HepG2 (cell line): ENCODE measurements at regions not wholly inside any gene's neighbourhood (a gene's known extent, or its start where the extent isn't known, plus 50 kb on each side); places are given as distances from the start of the nearest gene placed in this dataset.

Experiments used
- ATAC-seq: fragments of 200-7000 bp; cut with Tn5 transposase; 3 replicates; pipeline ENCODE4 v1.9.1; 2020; ENCODE audit warnings: mild to moderate bottlenecking, moderate library complexity
- BruUV-seq: library from RNA; stranded (reverse); fragments of 400-500 nt; replicated peaks from 2 replicates; lab custom pipeline; 2021; lab: Mats Ljungman, UMichigan
- CTCF ChIA-PET: fragments of 300-600 bp; formaldehyde crosslinking; extraction: SDS; loops from one replicate; lab custom pipeline; 2021; ENCODE audit warnings: low total read pairs, inconsistent platforms, low intra/inter-chr PET ratio; lab: Yijun Ruan, JAX
- POLR2A ChIA-PET: fragments of 350-600 bp; sonication (Branson Sonifier 250); formaldehyde crosslinking; loops from one replicate; lab custom pipeline; 2020; ENCODE audit warnings: antibody characterized with exemption, inconsistent platforms; lab: Yijun Ruan, JAX
- DNase-seq: peaks from one replicate; pipeline ENCODE4 v3.0.0-alpha.2; 2015; ENCODE audit warnings: low spot score
- FAIRE-seq: peaks from 3 replicates; lab custom pipeline; 2011; peaks lifted over from hg19 to GRCh38; lab: Jason Lieb, UNC
- H2AFZ ChIP-seq: one replicate; pipeline ENCODE4 v1.6.1; 2011; ENCODE audit warnings: low read length, inconsistent platforms
- H3K27ac ChIP-seq: fragments of 300-600 bp; 3 replicates; pipeline ENCODE4 v1.8.0; 2011; ENCODE audit warnings: mixed run types, mild to moderate bottlenecking, mixed read lengths, low read length, inconsistent platforms; ENCODE audit not compliant: insufficient read depth; ENCODE audit errors: extremely low read length
- H3K27me3 ChIP-seq, 2 experiments: fragments of 200-600 bp in 1 of 2; 2 replicates in 1 of 2; 3 replicates in 1 of 2; pipeline versions ENCODE4 v1.6.0 to v1.8.0; 2011; ENCODE audit warnings: low read length in 2 of 2, mild to moderate bottlenecking in 2 of 2, moderate library complexity in 2 of 2, inconsistent platforms in 1 of 2; ENCODE audit not compliant: insufficient read depth in 2 of 2, control insufficient read depth in 1 of 2
- H3K36me3 ChIP-seq, 2 experiments: fragments of 200-600 bp in 1 of 2; replicated peaks in 1 of 2; 2 replicates in 1 of 2; 3 replicates in 1 of 2; pipeline versions ENCODE4 v1.5.1 to v1.8.0; 2011; ENCODE audit warnings: low read length in 2 of 2, inconsistent platforms in 1 of 2; ENCODE audit not compliant: insufficient read depth in 2 of 2, control insufficient read depth in 1 of 2
- H3K4me1 ChIP-seq: 2 replicates; pipeline ENCODE4 v1.5.1; 2012; ENCODE audit warnings: low read length, inconsistent platforms; ENCODE audit not compliant: insufficient read depth
- H3K4me2 ChIP-seq: 2 replicates; pipeline ENCODE4 v1.6.0; 2011; ENCODE audit warnings: low read depth, low read length, inconsistent platforms
- H3K4me3 ChIP-seq, 3 experiments: fragments of 200-600 bp in 1 of 3; sonication (generic), shearing (Covaris generic) in 1 of 3; replicated peaks in 1 of 3; 2 replicates each; pipeline ENCODE4 v1.5.1; 2011 to 2016; ENCODE audit warnings: low read length in 3 of 3, inconsistent platforms in 2 of 3, low read depth in 2 of 3, mild to moderate bottlenecking in 2 of 3, control low read depth in 1 of 3, mixed read lengths in 1 of 3; ENCODE audit not compliant: insufficient read depth in 1 of 3
- H3K79me2 ChIP-seq: one replicate; pipeline ENCODE4 v1.6.1; 2011; ENCODE audit warnings: low read length, inconsistent platforms; ENCODE audit not compliant: insufficient read depth
- H3K9ac ChIP-seq: 2 replicates; pipeline ENCODE4 v1.6.0; 2011; ENCODE audit warnings: mild to moderate bottlenecking, low read depth, low read length, inconsistent platforms; ENCODE audit not compliant: insufficient read depth
- H3K9me3 ChIP-seq: 2 replicates; pipeline ENCODE4 v1.5.1; 2012; ENCODE audit warnings: mild to moderate bottlenecking, low read length
- H4K20me1 ChIP-seq: 2 replicates; pipeline ENCODE4 v1.6.0; 2011; ENCODE audit warnings: inconsistent platforms, mild to moderate bottlenecking, low read length, moderate library complexity; ENCODE audit not compliant: insufficient read depth
- CBFB ChIP-seq: sonication (generic); formaldehyde crosslinking; IDR thresholded peaks from 2 replicates; pipeline ENCODE4 v1.4.0; 2020; ENCODE audit warnings: missing genetic modification reagents
- ELF1 ChIP-seq: sonication (generic); formaldehyde crosslinking; IDR thresholded peaks from 2 replicates; pipeline ENCODE4 v1.4.0; 2020; ENCODE audit warnings: missing genetic modification reagents
- GLMP ChIP-seq: sonication (generic); formaldehyde crosslinking; IDR thresholded peaks from 2 replicates; pipeline ENCODE4 v1.9.0; 2021; ENCODE audit warnings: missing genetic modification reagents, mild to moderate bottlenecking, borderline replicate concordance
- GMEB2 ChIP-seq: IDR thresholded peaks from 2 replicates; pipeline ENCODE4 v1.6.1; 2016; ENCODE audit warnings: missing biosample characterization, missing genetic modification reagents, low read depth
- HNF4A ChIP-seq: sonication (generic); formaldehyde crosslinking; IDR thresholded peaks from 2 replicates; pipeline ENCODE4 v1.4.0; 2020; ENCODE audit warnings: missing genetic modification reagents
- KMT2B ChIP-seq: IDR thresholded peaks from 2 replicates; pipeline ENCODE4 v1.6.1; 2016; ENCODE audit warnings: missing genetic modification reagents, missing compliant biosample characterization
- NCOA5 ChIP-seq: sonication (generic); formaldehyde crosslinking; IDR thresholded peaks from 2 replicates; pipeline ENCODE4 v1.4.0; 2020; ENCODE audit warnings: missing genetic modification reagents
- PATZ1 ChIP-seq: sonication (generic); formaldehyde crosslinking; IDR thresholded peaks from 2 replicates; pipeline ENCODE4 v1.4.0; 2020; ENCODE audit warnings: missing genetic modification reagents
- SAP130 ChIP-seq: IDR thresholded peaks from 2 replicates; pipeline ENCODE4 v1.6.1; 2016; ENCODE audit warnings: low read depth
- TERF1 ChIP-seq: sonication (generic); formaldehyde crosslinking; IDR thresholded peaks from 2 replicates; pipeline ENCODE4 v1.8.0; 2022; ENCODE audit warnings: mild to moderate bottlenecking, missing genetic modification reagents, moderate library complexity
- ZC3H4 ChIP-seq: sonication (generic); formaldehyde crosslinking; IDR thresholded peaks from 2 replicates; pipeline ENCODE4 v1.4.0; 2020; ENCODE audit warnings: missing genetic modification reagents, borderline replicate concordance
- in situ Hi-C: cut with HindIII; loops from 2 replicates; pipeline ENCODE4 v1.10.0; 2017; ENCODE audit warnings: low pct_unique_long_range_greater_than_20kb; ENCODE audit not compliant: extremely low pct_ligation_motif_present
- intact Hi-C: fragments of 100-400 bp; cut with micrococcal nuclease; formaldehyde crosslinking; loops from one replicate; pipeline ENCODE4 v1.10.0; 2022; ENCODE audit not compliant: unreplicated experiment
- TF ChIP-seq, protein P1 (sequence below): IDR thresholded peaks from 2 replicates; pipeline ENCODE4 v1.6.1; 2018; ENCODE audit warnings: missing genetic modification reagents, mild to moderate bottlenecking, missing compliant biosample characterization

GRCh38 chr15:26325495-26325894, 447.4 kb downstream of the GABRB3 start:
- Histone ChIP-seq H3K27ac (no peak overlapping the region), H3K36me3 (no peaks in the 10 kb centered on the region), H3K9ac (no peak overlapping the region), H4K20me1 (no peaks in the 10 kb centered on the region), H3K4me3 (no peak overlapping the region), H3K4me1 (no peaks in the 10 kb centered on the region), H3K9me3 (peaks cover 87% of the 10 kb centered on the region), H3K79me2 (no peaks in the 10 kb centered on the region), H3K27me3 (no peaks in the 10 kb centered on the region), H2AFZ (no peak overlapping the region), H3K4me2 (no peak overlapping the region)
- DNase-seq (no peak), ATAC-seq (no peak), FAIRE-seq (no peak)
- CTCF ChIA-PET = no interaction called here
- intact Hi-C loops = no loop called here
- in situ Hi-C loops = no loop called here
- POLR2A ChIA-PET = no interaction called here
- TF ChIP-seq ZC3H4 (no peak), PATZ1 (CRISPR knock-in tag) (no peak), GLMP (CRISPR knock-in tag) (no peak), HNF4A (CRISPR knock-in tag) (no peak), GMEB2 (CRISPR knock-in tag) (no peak), KMT2B (CRISPR knock-in tag) (no peak), SAP130 (CRISPR knock-in tag) (no peak), ELF1 (CRISPR knock-in tag) (no peak), TERF1 (no peak), CBFB (no peak), NCOA5 (CRISPR knock-in tag) (no peak)
- TF ChIP-seq, protein P1, sequence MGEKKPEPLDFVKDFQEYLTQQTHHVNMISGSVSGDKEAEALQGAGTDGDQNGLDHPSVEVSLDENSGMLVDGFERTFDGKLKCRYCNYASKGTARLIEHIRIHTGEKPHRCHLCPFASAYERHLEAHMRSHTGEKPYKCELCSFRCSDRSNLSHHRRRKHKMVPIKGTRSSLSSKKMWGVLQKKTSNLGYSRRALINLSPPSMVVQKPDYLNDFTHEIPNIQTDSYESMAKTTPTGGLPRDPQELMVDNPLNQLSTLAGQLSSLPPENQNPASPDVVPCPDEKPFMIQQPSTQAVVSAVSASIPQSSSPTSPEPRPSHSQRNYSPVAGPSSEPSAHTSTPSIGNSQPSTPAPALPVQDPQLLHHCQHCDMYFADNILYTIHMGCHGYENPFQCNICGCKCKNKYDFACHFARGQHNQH (CRISPR knock-in tag) = no peak
- BruUV-seq = no TSS peak
